ENCODE measurements at regions not wholly inside any gene's neighbourhood (a gene's known extent, or its start where the extent isn't known, plus 50 kb on each side); places are given as distances from the start of the nearest gene placed in this dataset.

DNA sequence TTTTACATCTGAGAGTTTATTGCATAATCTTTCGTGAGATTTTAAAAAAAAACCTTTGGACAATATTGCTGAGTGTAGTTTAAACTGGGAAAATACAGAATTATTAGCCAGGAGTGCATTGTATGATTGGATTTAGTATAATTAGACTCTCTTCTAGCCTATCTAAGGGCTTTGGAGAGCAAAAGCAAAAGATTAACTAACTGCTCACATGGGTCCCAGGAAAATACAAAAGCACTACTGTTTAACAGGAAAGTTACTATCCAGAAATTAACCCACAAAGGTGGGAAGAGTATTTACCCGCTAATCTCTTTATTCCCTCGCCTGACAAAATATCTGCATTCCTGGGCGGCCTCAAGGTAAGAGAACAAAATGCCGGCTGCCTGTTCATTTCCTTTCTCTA is 309.5 kb downstream of the ATXN7L3B start:
- Histone ChIP-seq H3K9me3 (no peaks in the 10 kb centered on the region), H3K27me3 (no peaks in the 10 kb centered on the region), H3K27ac (no peak overlapping the region), H3K4me3 (no peak overlapping the region), H3K4me1 (no peaks in the 10 kb centered on the region), H3K36me3 (no peaks in the 10 kb centered on the region)
- TF ChIP-seq, protein P1, sequence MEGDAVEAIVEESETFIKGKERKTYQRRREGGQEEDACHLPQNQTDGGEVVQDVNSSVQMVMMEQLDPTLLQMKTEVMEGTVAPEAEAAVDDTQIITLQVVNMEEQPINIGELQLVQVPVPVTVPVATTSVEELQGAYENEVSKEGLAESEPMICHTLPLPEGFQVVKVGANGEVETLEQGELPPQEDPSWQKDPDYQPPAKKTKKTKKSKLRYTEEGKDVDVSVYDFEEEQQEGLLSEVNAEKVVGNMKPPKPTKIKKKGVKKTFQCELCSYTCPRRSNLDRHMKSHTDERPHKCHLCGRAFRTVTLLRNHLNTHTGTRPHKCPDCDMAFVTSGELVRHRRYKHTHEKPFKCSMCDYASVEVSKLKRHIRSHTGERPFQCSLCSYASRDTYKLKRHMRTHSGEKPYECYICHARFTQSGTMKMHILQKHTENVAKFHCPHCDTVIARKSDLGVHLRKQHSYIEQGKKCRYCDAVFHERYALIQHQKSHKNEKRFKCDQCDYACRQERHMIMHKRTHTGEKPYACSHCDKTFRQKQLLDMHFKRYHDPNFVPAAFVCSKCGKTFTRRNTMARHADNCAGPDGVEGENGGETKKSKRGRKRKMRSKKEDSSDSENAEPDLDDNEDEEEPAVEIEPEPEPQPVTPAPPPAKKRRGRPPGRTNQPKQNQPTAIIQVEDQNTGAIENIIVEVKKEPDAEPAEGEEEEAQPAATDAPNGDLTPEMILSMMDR (IDR thresholded peaks at IDR 0.05 in 4 of 5, conservative IDR thresholded peaks at IDR 0.05 in 1 of 5): no peak
- TF ChIP-seq POLR2A (IDR thresholded peaks at IDR 0.05): no peak
- ATAC-seq (no peak), DNase-seq (no peak)
- in situ Hi-C loops (cut with MboI; ENCODE audit: low sequenced_read_pairs in 4 of 4): no loop called here
- intact Hi-C loops (cut with DNase I; ENCODE audit: low total_unique reads): no loop called here

DNA sequence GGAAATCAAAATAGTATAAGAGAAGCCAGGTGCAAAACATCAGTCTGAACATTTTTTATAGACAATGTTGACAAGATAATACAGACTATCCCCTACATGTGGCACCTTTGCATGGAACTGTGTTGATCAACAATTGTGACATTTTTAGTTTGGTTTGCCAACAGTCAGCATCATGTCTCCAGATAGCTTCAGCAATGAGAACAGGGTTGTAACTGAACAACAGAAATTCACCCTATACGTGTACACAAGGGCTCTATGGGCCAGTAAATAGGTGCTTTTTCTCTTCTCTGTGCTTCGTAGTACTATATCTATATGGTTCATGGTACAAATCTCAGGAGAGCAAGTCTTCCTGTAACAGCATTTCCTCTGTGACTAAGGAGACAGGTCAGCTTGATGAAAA is 310.4 kb downstream of the ATXN7L3B start:
- TF ChIP-seq, protein P1 (IDR thresholded peaks at IDR 0.05 in 4 of 5, conservative IDR thresholded peaks at IDR 0.05 in 1 of 5): no peak
- TF ChIP-seq POLR2A (IDR thresholded peaks at IDR 0.05): no peak
- no peaks in the 10 kb centered on the region for H3K27me3 ChIP-seq
- ATAC-seq (no peak), DNase-seq (no peak)
- H3K4me3 ChIP-seq: no peak overlapping the region
- intact Hi-C loops (cut with DNase I; ENCODE audit: low total_unique reads): no loop called here
- H3K27ac ChIP-seq: no peak overlapping the region
- no peaks in the 10 kb centered on the region for H3K36me3 ChIP-seq
- no peaks in the 10 kb centered on the region for H3K9me3 ChIP-seq
- no peaks in the 10 kb centered on the region for H3K4me1 ChIP-seq
- in situ Hi-C loops (cut with MboI; ENCODE audit: low sequenced_read_pairs in 4 of 4): no loop called here

DNA sequence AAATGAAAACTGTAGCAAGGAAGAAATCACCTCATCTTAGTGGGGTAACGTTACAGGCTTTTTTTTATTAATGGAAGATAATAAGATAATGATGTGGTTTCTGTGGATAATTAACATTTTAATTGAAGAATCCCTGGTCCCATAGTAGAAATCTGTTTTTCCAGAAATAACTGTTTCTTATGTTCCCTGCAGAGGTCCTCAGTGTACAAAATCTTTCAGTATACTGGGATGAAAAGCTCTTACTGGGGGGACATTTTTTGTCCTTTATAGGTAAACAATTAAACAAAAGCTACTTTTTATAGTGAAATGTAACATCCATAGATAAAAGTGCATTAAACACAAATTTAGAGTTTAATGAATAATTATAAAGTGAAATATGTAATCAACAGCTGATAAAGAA is 312.2 kb downstream of the ATXN7L3B start:
- Histone ChIP-seq H3K27ac (no peak overlapping the region), H3K9me3 (no peaks in the 10 kb centered on the region), H3K36me3 (no peaks in the 10 kb centered on the region), H3K4me1 (no peaks in the 10 kb centered on the region), H3K27me3 (no peaks in the 10 kb centered on the region), H3K4me3 (no peak overlapping the region)
- intact Hi-C loops (cut with DNase I; ENCODE audit: low total_unique reads): no loop called here
- in situ Hi-C loops (cut with MboI; ENCODE audit: low sequenced_read_pairs in 4 of 4): no loop called here
- no peak for DNase-seq
- ATAC-seq: no peak
- TF ChIP-seq, protein P1 (IDR thresholded peaks at IDR 0.05 in 4 of 5, conservative IDR thresholded peaks at IDR 0.05 in 1 of 5): no peak
- TF ChIP-seq POLR2A (IDR thresholded peaks at IDR 0.05): no peak

DNA sequence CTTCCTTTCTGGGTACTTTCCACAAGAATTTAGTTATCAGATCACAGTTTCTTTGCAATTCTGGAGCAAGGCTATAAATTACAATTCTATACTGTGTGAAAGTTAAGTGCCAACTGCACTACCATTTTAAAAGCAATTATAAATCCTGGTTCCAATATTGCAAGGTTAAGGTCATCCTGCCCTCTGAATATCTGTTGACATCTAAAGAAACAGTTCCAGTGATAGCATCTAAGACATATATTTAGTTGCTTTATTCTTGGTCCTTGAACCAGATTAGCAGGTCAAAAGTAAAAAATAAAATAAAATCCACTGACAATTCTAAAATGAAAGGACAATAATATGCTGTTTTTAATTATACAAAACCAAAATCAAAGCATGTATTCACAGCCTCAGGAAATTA is 334.2 kb downstream of the ATXN7L3B start:
- Histone ChIP-seq H3K9me3 (no peaks in the 10 kb centered on the region), H3K27me3 (no peaks in the 10 kb centered on the region), H3K4me1 (no peaks in the 10 kb centered on the region), H3K36me3 (no peaks in the 10 kb centered on the region), H3K4me3 (no peak overlapping the region), H3K27ac (no peak overlapping the region)
- ATAC-seq: no peak
- TF ChIP-seq POLR2A (IDR thresholded peaks at IDR 0.05): no peak
- TF ChIP-seq, protein P1 (IDR thresholded peaks at IDR 0.05 in 4 of 5, conservative IDR thresholded peaks at IDR 0.05 in 1 of 5): no peak
- no peak for DNase-seq
- intact Hi-C loops (cut with DNase I; ENCODE audit: low total_unique reads): no loop called here
- in situ Hi-C loops (cut with MboI; ENCODE audit: low sequenced_read_pairs in 4 of 4): no loop called here

DNA sequence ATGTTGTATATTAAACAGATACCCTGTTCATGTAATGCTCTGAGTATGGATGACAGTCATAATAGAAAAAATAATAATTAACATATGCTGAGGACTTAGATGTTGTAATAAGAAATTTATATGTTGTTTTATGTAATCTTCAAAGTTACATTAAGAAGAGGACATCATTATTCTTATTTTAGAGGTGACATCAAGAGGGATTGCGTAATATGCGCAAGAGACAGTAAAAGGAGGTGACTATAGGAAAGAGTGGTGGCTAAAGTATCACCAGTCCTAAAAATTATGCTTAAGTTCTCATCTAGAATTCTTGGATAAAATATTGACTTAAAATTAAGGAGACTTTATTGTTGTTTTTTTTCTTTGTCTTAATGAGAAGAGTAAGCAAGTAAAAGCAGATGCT is 323.9 kb downstream of the KCNC2 start:
- H3K36me3 ChIP-seq: no peaks in the 10 kb centered on the region
- H3K9me3 ChIP-seq: no peaks in the 10 kb centered on the region
- no peak overlapping the region for H3K4me3 ChIP-seq
- H3K4me1 ChIP-seq: peaks cover 0 to 6% of the 10 kb centered on the region in 2 donors
- H3K27me3 ChIP-seq: no peaks in the 10 kb centered on the region
- in situ Hi-C loops (cut with MboI; ENCODE audit: low sequenced_read_pairs in 4 of 4) (no loop called here), intact Hi-C loops (cut with DNase I; ENCODE audit: low total_unique reads) (no loop called here)
- no peak overlapping the region for H3K27ac ChIP-seq
- no peak for ATAC-seq
- TF ChIP-seq, protein P1 (IDR thresholded peaks at IDR 0.05 in 4 of 5, conservative IDR thresholded peaks at IDR 0.05 in 1 of 5): no peak
- no peak for TF ChIP-seq POLR2A (IDR thresholded peaks at IDR 0.05)
- DNase-seq: no peak

Data from gastrocnemius medialis (tissue), 4 donors.